Neural progenitor cell (in vitro differentiated cells): ENCODE measurements at regions not wholly inside any gene's neighbourhood (a gene's known extent, or its start where the extent isn't known, plus 50 kb on each side); places are given as distances from the start of the nearest gene placed in this dataset.

Experiments
- CTCF ChIP-seq: fragments of 200-600 bp; sonication (generic); IDR thresholded peaks from 2 replicates; pipeline ENCODE4 v1.5.1; 2017; ENCODE audit warnings: antibody characterized with exemption, mild to moderate bottlenecking
- EZH2 ChIP-seq: fragments of 200-600 bp; sonication (generic); IDR thresholded peaks from 2 replicates; pipeline ENCODE4 v1.6.1; 2017; ENCODE audit warnings: antibody characterized with exemption, mild to moderate bottlenecking, moderate library complexity
- EZH2phosphoT487 ChIP-seq: fragments of 200-600 bp; sonication (generic); IDR thresholded peaks from 2 replicates; pipeline ENCODE4 v1.6.1; 2017; ENCODE audit warnings: antibody characterized with exemption

GRCh38 chr13:54965881-54966280, 1937.3 kb downstream of the OLFM4 start:
- TF ChIP-seq EZH2phosphoT487 (no peak), EZH2 (no peak), CTCF (no peak)
